ENCODE measurements at regions not wholly inside any gene's neighbourhood (a gene's known extent, or its start where the extent isn't known, plus 50 kb on each side); places are given as distances from the start of the nearest gene placed in this dataset.

DNA sequence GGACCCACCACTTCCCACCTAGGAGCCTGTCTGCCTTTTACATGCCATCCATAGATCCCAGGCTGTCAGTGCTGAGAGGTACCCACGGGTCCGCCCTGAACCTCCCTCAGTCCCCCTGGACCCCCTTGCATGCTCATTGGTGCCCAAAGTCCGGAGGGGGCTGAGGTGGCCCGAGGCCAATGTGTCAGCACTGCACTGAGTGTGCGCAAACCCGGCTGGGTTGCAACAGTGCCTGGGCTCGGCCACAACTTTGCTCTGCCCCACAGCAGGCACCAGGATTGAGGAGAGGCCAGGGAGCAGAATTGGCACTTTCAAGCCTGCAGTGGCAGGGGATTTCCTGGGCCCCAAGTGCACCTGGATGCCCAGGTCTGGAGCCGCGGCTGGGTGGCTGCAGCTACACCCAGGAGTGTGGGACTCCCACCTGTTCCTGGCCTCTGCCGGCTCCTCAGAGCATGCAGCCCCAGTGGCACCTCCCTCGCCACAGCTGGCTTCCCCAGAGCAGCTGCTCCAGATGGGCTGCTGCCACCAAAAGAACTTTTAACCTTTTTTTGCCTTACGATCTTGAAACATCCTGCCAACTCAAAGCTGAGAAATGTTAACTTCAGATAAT, 837.0 kb downstream of the SLITRK6 start:
- TF ChIP-seq POLR2A (IDR thresholded peaks at IDR 0.05; ENCODE audit: borderline replicate concordance, extremely low read depth, insufficient read depth, insufficient read length) (no peak), SP1 (IDR thresholded peaks at IDR 0.05; ENCODE audit: low read depth) (no peak), EZH2phosphoT487 (IDR thresholded peaks at IDR 0.05; ENCODE audit: borderline replicate concordance) (no peak)
- TF ChIP-seq, protein P1, sequence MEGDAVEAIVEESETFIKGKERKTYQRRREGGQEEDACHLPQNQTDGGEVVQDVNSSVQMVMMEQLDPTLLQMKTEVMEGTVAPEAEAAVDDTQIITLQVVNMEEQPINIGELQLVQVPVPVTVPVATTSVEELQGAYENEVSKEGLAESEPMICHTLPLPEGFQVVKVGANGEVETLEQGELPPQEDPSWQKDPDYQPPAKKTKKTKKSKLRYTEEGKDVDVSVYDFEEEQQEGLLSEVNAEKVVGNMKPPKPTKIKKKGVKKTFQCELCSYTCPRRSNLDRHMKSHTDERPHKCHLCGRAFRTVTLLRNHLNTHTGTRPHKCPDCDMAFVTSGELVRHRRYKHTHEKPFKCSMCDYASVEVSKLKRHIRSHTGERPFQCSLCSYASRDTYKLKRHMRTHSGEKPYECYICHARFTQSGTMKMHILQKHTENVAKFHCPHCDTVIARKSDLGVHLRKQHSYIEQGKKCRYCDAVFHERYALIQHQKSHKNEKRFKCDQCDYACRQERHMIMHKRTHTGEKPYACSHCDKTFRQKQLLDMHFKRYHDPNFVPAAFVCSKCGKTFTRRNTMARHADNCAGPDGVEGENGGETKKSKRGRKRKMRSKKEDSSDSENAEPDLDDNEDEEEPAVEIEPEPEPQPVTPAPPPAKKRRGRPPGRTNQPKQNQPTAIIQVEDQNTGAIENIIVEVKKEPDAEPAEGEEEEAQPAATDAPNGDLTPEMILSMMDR (IDR thresholded peaks at IDR 0.05 in 2 of 3, conservative IDR thresholded peaks at IDR 0.05 in 1 of 3; ENCODE audit: borderline replicate concordance in 1 of 3, insufficient read depth in 1 of 3, low read depth in 2 of 3, low read length in 2 of 3): no peak

Data from HCT116 (cell line).